ENCODE measurements at regions not wholly inside any gene's neighbourhood (a gene's known extent, or its start where the extent isn't known, plus 50 kb on each side); places are given as distances from the start of the nearest gene placed in this dataset.

DNA sequence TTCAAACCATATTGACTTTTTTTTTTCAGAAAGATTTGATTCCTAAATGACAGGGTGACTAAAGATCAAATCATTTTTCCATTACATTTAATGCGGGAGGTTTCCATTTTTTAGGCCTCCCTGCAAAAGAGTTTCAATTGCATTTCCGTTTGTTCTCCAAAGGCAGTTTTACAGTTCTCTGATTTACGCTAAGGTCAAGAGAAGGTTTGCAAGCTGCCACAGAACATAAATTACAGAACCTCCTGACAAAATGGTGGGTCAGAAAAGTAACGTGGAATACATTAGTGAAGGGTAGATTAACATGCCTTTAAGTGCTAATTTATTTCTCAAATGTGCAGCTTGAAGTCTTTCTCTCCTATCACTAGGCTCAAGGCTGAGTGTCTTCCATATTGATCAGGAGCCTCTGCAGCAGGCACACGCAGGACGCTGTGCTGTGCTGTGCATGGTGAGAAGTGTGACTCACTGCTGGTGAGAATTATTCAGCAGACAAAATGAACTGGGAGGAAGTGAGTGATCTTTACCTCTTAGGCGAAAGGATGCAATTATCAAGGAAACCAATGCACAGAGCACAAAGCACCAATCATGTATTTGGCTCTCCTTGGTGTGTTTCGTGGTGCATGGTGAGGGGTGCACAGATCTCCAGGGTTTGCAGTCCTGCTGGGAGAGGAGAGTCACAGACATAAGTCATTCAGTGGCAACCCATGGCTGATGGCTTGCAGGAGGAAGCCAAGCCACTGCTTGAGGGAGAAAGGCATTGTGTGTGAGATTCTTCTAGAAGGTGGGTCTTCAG, 136.3 kb downstream of the TENT4A start:
- TF ChIP-seq, protein P1, sequence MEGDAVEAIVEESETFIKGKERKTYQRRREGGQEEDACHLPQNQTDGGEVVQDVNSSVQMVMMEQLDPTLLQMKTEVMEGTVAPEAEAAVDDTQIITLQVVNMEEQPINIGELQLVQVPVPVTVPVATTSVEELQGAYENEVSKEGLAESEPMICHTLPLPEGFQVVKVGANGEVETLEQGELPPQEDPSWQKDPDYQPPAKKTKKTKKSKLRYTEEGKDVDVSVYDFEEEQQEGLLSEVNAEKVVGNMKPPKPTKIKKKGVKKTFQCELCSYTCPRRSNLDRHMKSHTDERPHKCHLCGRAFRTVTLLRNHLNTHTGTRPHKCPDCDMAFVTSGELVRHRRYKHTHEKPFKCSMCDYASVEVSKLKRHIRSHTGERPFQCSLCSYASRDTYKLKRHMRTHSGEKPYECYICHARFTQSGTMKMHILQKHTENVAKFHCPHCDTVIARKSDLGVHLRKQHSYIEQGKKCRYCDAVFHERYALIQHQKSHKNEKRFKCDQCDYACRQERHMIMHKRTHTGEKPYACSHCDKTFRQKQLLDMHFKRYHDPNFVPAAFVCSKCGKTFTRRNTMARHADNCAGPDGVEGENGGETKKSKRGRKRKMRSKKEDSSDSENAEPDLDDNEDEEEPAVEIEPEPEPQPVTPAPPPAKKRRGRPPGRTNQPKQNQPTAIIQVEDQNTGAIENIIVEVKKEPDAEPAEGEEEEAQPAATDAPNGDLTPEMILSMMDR (IDR thresholded peaks at IDR 0.05), result no peak

GRCh38 chr5:6850106-6850432, 136.8 kb downstream of the TENT4A start:
- TF ChIP-seq, protein P1 (IDR thresholded peaks at IDR 0.05), result no peak

- TF ChIP-seq, protein P1 (IDR thresholded peaks at IDR 0.05), result no peak
Measured at GRCh38 chr5:6856653-6857052, 143.4 kb downstream of the TENT4A start.

DNA sequence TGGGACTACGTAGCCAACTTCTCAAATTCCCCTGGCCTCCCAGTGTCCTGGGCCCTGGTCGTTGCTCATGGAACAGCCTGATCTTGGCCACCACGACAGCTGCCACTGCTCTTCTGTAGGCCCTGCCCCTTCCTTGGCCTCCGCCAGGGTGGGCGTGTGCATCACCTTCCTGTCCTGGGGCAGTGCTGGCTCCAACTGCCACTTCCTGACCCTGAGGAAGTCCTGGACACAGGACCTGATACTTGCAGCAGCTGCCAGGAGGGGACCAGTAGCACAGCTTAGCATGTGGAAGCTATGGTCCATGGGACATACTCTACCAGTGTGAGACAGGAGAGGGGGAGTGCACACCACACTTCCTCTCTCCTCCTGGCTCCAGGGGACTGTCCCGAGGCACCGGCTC, 145.2 kb downstream of the TENT4A start:
- TF ChIP-seq, protein P1 (IDR thresholded peaks at IDR 0.05), result no peak

DNA sequence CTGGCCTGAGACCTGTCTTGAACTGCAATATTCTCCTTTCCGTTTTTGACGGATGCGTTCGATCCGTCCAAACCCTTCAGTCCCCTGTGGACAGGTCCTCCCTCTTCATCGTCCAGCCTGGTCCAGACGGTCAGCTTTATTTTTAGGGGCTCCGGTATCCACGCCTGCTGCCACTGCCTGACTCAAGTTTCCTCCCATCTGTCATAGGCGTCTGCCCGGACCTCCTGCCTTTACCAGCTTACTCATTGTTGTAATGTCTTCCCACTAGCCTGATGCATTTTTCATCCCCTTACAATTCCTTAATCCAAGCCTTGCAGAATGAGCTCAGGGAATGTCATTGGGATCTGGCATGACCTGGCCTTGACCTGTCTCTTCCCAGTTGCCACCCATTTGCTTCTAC, 145.8 kb downstream of the TENT4A start:
- TF ChIP-seq, protein P1 (IDR thresholded peaks at IDR 0.05), result no peak

DNA sequence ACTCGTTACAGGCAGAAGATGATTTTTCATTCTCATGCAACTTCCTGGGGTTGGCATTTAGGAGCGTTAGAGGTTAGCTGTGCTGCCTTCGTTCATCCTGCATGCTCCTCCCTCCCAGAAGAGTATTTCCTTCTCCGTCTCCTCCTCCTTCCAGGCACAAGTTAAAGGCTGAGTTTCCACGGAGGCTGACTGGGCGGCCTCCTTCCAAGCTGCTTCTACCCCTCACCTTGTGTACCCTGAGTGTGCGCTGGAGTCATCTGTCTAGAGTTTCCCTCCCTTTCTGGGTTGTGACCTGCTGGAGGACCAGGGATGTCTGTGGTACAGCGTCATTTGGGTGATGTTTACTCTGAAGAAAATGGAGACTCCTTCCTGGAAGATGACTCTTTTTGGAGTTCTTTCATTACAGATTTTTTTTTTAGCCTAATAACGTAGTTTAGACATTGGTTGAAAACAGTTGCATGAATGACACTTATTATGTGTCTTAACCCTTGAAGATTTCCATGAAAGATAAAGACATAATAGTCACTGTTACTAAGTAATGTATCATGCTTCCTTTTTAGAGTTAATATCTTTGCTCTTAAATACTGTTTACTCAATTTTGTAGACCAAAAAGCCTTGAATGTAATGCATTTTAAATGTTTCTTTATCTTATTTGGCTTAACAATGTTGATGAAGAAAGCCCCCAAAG, 146.9 kb downstream of the TENT4A start:
- TF ChIP-seq, protein P1 (IDR thresholded peaks at IDR 0.05), result no peak

DNA sequence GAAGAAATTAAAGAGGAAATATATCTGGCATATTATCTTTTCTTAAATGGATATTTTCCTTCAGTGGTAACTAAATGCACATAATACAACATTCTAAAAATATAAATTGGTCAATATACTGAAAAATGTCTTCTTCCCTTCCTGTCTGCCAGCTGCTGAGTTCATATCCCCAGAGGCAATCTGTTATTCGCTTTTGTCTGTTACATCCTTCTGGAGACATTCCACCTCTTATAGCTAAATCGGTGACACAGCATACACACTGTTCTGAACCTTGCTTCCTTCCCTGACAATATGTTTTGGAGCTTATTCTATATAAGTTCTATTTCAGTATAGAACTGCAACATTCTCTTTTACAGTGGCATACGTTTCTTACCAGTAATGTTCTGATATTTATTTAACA, 147.8 kb downstream of the TENT4A start:
- TF ChIP-seq, protein P1 (IDR thresholded peaks at IDR 0.05), result no peak

Measured in LNCAP (cell line).